TTC549 (cell line): ENCODE measurements at regions not wholly inside any gene's neighbourhood (a gene's known extent, or its start where the extent isn't known, plus 50 kb on each side); places are given as distances from the start of the nearest gene placed in this dataset.
"Not testable (repeated sequence)": the region's sequence is repeated elsewhere in the genome, so short reads cannot be mapped to it uniquely, and the experiment has no call there.

Experiments used
- FAIRE-seq: peaks from 2 replicates; lab custom pipeline; 2012; peaks lifted over from hg19 to GRCh38; lab: Jason Lieb, UNC

GRCh38 chr10:36050763-36051499, 408.8 kb upstream of the FZD8 start:
- FAIRE-seq: no peak

- FAIRE-seq: no peak
These were observed 406.7 kb upstream of the FZD8 start for GRCh38 chr10:36048780-36049179.

- no peak for FAIRE-seq
These were observed 406.1 kb upstream of the FZD8 start for GRCh38 chr10:36048236-36048635.

- FAIRE-seq: no peak
These were observed 400.0 kb upstream of the FZD8 start for GRCh38 chr10:36042135-36042534.

- FAIRE-seq: no peak
These were observed 396.3 kb upstream of the FZD8 start for GRCh38 chr10:36038316-36038955.

GRCh38 chr10:36036137-36036536, 394.0 kb upstream of the FZD8 start:
- FAIRE-seq: no peak

- no peak for FAIRE-seq
These were observed 391.7 kb upstream of the FZD8 start for GRCh38 chr10:36033808-36034207.

- no peak for FAIRE-seq
These were observed 388.4 kb upstream of the FZD8 start for GRCh38 chr10:36030516-36030915.

GRCh38 chr10:36026656-36027390, 384.7 kb upstream of the FZD8 start:
- FAIRE-seq: no peak

- FAIRE-seq: no peak
These were observed 384.0 kb upstream of the FZD8 start for GRCh38 chr10:36026081-36026480.

- no peak for FAIRE-seq
These were observed 381.8 kb upstream of the FZD8 start for GRCh38 chr10:36023939-36024338.

- no peak for FAIRE-seq
These were observed 379.0 kb upstream of the FZD8 start for GRCh38 chr10:36021096-36021495.

GRCh38 chr10:36019749-36020148, 377.7 kb upstream of the FZD8 start:
- no peak for FAIRE-seq

- FAIRE-seq: no peak
These were observed 376.9 kb upstream of the FZD8 start for GRCh38 chr10:36018996-36019395.

GRCh38 chr10:36017137-36017536, 375.0 kb upstream of the FZD8 start:
- FAIRE-seq: no peak

- FAIRE-seq: no peak
These were observed 365.3 kb upstream of the FZD8 start for GRCh38 chr10:36007369-36007768.

- FAIRE-seq: no peak
These were observed 361.6 kb upstream of the FZD8 start for GRCh38 chr10:36003688-36004087.

GRCh38 chr10:36003031-36003600, 361.0 kb upstream of the FZD8 start:
- no peak for FAIRE-seq

- no peak for FAIRE-seq
These were observed 360.3 kb upstream of the FZD8 start for GRCh38 chr10:36002445-36002844.

GRCh38 chr10:36000754-36001153, 358.7 kb upstream of the FZD8 start:
- FAIRE-seq: not testable (repeated sequence)

- FAIRE-seq: no peak
These were observed 355.9 kb upstream of the FZD8 start for GRCh38 chr10:35998026-35998425.

GRCh38 chr10:35995485-35995884, 353.4 kb upstream of the FZD8 start:
- FAIRE-seq: no peak
